PC-3 (cell line): ENCODE measurements at regions not wholly inside any gene's neighbourhood (a gene's known extent, or its start where the extent isn't known, plus 50 kb on each side); places are given as distances from the start of the nearest gene placed in this dataset.

Source experiments
- ATAC-seq: fragments of 200-7000 bp; cut with Tn5 transposase; 2 replicates; pipeline ENCODE4 v1.9.1; 2020; ENCODE audit warnings: mild to moderate bottlenecking, moderate library complexity
- BruUV-seq: library from RNA; stranded (reverse); fragments of 400-500 nt; replicated peaks from 2 replicates; lab custom pipeline; 2021; lab: Mats Ljungman, UMichigan
- CTCF ChIA-PET: fragments of 300-600 bp; sonication (Branson Sonifier 250); formaldehyde crosslinking; loops from one replicate; lab custom pipeline; 2022; ENCODE audit warnings: antibody characterized with exemption; lab: Charles Lee
- POLR2A ChIA-PET: fragments of 300-600 bp; sonication (Branson Sonifier 250); formaldehyde crosslinking; loops from one replicate; lab custom pipeline; 2022; ENCODE audit warnings: antibody characterized with exemption; ENCODE audit not compliant: unreplicated experiment; lab: Charles Lee
- DNase-seq: peaks from one replicate; pipeline ENCODE4 v3.0.0-alpha.2; 2015
- H2AFZ ChIP-seq: fragments of 300-600 bp; sonication (generic); 2 replicates; pipeline ENCODE4 v1.6.0; 2016; ENCODE audit warnings: antibody characterized with exemption, low read length
- H3F3A ChIP-seq: fragments of 300-600 bp; sonication (generic); one replicate; pipeline ENCODE4 v1.6.0; 2017; ENCODE audit warnings: antibody characterized with exemption, low read length, control low read depth, mild to moderate bottlenecking; ENCODE audit not compliant: unreplicated experiment
- H3K27ac ChIP-seq: fragments of 300-600 bp; sonication (generic); 2 replicates; pipeline ENCODE4 v1.5.1; 2016; ENCODE audit warnings: mild to moderate bottlenecking, low read length
- H3K27me3 ChIP-seq: fragments of 300-600 bp; sonication (generic); 2 replicates; pipeline ENCODE4 v1.6.1; 2016; ENCODE audit warnings: low read length, mixed read lengths
- H3K36me3 ChIP-seq: fragments of 300-600 bp; sonication (generic); 2 replicates; pipeline ENCODE4 v1.6.1; 2016; ENCODE audit warnings: low read depth, mixed run types, low read length, mixed read lengths
- H3K4me1 ChIP-seq: fragments of 300-600 bp; sonication (generic); 2 replicates; pipeline ENCODE4 v1.5.1; 2016; ENCODE audit warnings: low read length; ENCODE audit not compliant: insufficient read depth
- H3K4me2 ChIP-seq: fragments of 300-600 bp; sonication (generic); 2 replicates; pipeline ENCODE4 v1.6.0; 2016; ENCODE audit warnings: low read length
- H3K4me3 ChIP-seq: fragments of 300-600 bp; sonication (generic); 2 replicates; pipeline ENCODE4 v1.5.1; 2016; ENCODE audit warnings: mild to moderate bottlenecking, low read length, mixed read lengths
- H3K79me2 ChIP-seq: fragments of 300-600 bp; sonication (generic); 2 replicates; pipeline ENCODE4 v1.6.1; 2017; ENCODE audit warnings: low read length, mixed read lengths
- H3K9ac ChIP-seq: fragments of 300-600 bp; sonication (generic); 2 replicates; pipeline ENCODE4 v1.6.0; 2016; ENCODE audit warnings: mild to moderate bottlenecking, low read length
- H3K9me2 ChIP-seq: fragments of 300-600 bp; sonication (generic); replicated peaks from 2 replicates; pipeline ENCODE4 v1.6.1; 2016; ENCODE audit warnings: mixed run types, low read length, mixed read lengths
- H3K9me3 ChIP-seq: fragments of 300-600 bp; sonication (generic); 2 replicates; pipeline ENCODE4 v1.6.1; 2016; ENCODE audit warnings: low read length, mixed read lengths
- H4K20me1 ChIP-seq: fragments of 300-600 bp; sonication (generic); 2 replicates; pipeline ENCODE4 v1.6.1; 2016; ENCODE audit warnings: low read length, mixed read lengths
- EZH2 ChIP-seq: fragments of 300-600 bp; sonication (generic); IDR thresholded peaks from one replicate; pipeline ENCODE4 v1.6.1; 2017; ENCODE audit warnings: antibody characterized with exemption, mild to moderate bottlenecking, low read length; ENCODE audit not compliant: unreplicated experiment
- EZH2phosphoT487 ChIP-seq: fragments of 300-600 bp; sonication (generic); IDR thresholded peaks from 2 replicates; pipeline ENCODE4 v1.6.1; 2018; ENCODE audit warnings: mild to moderate bottlenecking, antibody characterized with exemption, low read length, borderline replicate concordance
- intact Hi-C: fragments of 100-400 bp; cut with micrococcal nuclease; formaldehyde crosslinking; loops from 2 replicates; pipeline ENCODE4 v1.9.0; 2023
- TF ChIP-seq, protein P1 (sequence below): fragments of 300-600 bp; sonication (generic); conservative IDR thresholded peaks from 2 replicates; pipeline ENCODE4 v1.5.1; 2017; ENCODE audit warnings: antibody characterized with exemption, low read depth, mild to moderate bottlenecking, low read length

DNA sequence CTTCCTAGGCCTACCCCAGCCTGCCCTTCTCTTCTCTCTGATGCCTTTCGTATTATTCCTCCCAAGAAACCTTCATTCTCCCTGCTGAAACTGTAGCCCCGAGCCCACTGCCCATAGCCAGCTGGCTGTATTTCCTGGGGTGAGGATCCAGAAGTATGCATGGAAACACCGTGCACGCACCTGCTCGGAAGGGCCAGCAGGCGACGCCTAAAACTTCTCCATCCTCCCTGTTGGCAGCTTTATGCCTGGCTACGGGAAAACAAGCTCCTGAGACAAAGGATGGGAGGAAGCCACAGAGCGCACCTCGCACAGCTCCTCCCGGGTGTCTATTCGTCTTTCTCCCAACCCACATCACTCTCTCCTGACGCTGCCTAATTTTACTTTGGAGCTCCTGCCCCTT, 69.0 kb upstream of the CAPRIN2 start:
- TF ChIP-seq EZH2 (no peak), EZH2phosphoT487 (no peak)
- TF ChIP-seq, protein P1, sequence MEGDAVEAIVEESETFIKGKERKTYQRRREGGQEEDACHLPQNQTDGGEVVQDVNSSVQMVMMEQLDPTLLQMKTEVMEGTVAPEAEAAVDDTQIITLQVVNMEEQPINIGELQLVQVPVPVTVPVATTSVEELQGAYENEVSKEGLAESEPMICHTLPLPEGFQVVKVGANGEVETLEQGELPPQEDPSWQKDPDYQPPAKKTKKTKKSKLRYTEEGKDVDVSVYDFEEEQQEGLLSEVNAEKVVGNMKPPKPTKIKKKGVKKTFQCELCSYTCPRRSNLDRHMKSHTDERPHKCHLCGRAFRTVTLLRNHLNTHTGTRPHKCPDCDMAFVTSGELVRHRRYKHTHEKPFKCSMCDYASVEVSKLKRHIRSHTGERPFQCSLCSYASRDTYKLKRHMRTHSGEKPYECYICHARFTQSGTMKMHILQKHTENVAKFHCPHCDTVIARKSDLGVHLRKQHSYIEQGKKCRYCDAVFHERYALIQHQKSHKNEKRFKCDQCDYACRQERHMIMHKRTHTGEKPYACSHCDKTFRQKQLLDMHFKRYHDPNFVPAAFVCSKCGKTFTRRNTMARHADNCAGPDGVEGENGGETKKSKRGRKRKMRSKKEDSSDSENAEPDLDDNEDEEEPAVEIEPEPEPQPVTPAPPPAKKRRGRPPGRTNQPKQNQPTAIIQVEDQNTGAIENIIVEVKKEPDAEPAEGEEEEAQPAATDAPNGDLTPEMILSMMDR = no peak
- intact Hi-C loops = no loop called here
- H3K27me3 ChIP-seq = no peaks in the 10 kb centered on the region
- H3K4me3 ChIP-seq = no peak overlapping the region
- no peak overlapping the region for H3K9ac ChIP-seq
- no peaks in the 10 kb centered on the region for H3K36me3 ChIP-seq
- no peak overlapping the region for H3K4me2 ChIP-seq
- H3F3A ChIP-seq = no peaks in the 10 kb centered on the region
- H3K27ac ChIP-seq = no peak overlapping the region
- no peaks in the 10 kb centered on the region for H3K4me1 ChIP-seq
- ChIA-PET CTCF (no interaction called here), POLR2A (no interaction called here)
- DNase-seq = no peak
- H3K9me2 ChIP-seq = no peaks in the 10 kb centered on the region
- H3K79me2 ChIP-seq = no peaks in the 10 kb centered on the region
- BruUV-seq = no TSS peak
- H2AFZ ChIP-seq = no peak overlapping the region
- H4K20me1 ChIP-seq = no peaks in the 10 kb centered on the region
- no peak for ATAC-seq
- H3K9me3 ChIP-seq = no peaks in the 10 kb centered on the region

DNA sequence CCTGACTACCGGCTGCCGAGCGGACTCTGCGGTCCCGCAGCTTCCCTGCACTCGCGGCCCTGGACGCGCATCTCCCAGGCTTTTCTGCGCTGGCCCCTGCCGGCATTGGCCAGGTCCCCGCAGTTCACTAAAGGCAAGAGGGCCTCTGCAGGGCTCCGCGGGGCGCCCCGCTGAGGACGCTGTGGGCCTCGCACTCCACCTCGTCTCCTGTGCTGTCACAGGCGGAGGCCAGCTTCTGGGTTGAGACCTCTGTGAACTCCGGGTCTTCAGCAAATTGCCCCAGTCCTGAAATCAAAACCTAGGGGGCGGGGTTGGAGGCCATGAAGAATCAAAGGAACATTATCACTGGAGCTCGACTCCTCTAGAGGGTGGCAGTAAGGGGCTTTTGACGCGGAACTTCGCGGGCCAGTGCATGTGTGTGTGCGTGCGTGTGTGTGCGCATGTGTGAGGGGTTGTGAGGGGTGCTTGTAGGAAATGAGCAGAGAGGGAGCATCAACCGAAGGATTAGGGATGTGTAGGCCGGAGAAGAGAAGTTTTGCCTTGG, 68.5 kb upstream of the CAPRIN2 start:
- no peaks in the 10 kb centered on the region for H3F3A ChIP-seq
- no peak overlapping the region for H3K4me2 ChIP-seq
- no peaks in the 10 kb centered on the region for H3K4me1 ChIP-seq
- no peaks in the 10 kb centered on the region for H3K27me3 ChIP-seq
- H3K4me3 ChIP-seq = no peak overlapping the region
- no peak for ATAC-seq
- ChIA-PET POLR2A (no interaction called here), CTCF (no interaction called here)
- no peak overlapping the region for H3K9ac ChIP-seq
- no peaks in the 10 kb centered on the region for H3K36me3 ChIP-seq
- no peaks in the 10 kb centered on the region for H3K79me2 ChIP-seq
- intact Hi-C loops = no loop called here
- TF ChIP-seq, protein P1 = no peak
- TF ChIP-seq EZH2 (no peak), EZH2phosphoT487 (no peak)
- no peak overlapping the region for H2AFZ ChIP-seq
- no peak overlapping the region for H3K27ac ChIP-seq
- no peaks in the 10 kb centered on the region for H4K20me1 ChIP-seq
- no peak for DNase-seq
- BruUV-seq = no TSS peak
- H3K9me2 ChIP-seq = no peaks in the 10 kb centered on the region
- no peaks in the 10 kb centered on the region for H3K9me3 ChIP-seq

DNA sequence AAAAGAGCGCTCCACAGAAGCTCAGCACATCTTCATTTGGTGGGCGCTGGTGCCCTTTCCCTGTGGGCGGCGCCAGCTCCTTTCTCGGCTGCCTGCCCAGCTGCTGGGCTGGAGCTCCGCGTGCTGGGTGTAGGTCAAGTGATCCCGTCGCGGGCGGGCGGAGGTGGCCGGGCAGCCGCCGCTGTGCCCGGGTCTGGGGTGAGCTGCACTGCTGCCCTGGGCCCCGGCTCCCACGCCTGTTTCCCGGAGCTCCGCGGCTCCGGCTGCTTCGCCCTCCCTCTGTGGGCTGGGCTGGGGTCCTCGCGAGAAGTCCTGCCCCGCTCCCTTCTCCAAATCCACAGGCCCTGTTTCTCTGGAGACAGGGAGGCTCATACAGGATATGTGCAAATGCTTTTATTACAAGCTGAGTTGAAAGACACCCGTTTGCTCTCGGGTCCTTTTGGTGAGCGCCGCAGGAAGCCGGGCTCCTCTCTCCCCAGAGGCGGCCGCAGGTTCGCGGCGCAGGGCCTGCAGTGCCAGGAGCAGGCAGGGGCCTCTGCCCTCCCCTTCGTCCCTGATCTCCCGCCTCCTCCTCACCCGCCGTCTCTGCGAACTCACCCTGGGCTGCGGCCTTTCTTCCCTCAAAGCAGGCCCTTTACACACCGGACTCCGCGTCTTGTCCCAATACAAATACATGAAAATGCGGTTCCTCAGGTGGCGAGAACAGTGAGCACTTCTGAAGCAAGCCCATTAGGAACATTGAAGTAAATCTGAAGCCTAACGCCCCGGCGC, 67.8 kb upstream of the CAPRIN2 start:
- Histone ChIP-seq H3K9me3 (no peaks in the 10 kb centered on the region), H3K4me2 (peak overlapping the region; percentile 69), H3K79me2 (no peaks in the 10 kb centered on the region), H2AFZ (peak overlapping the region; percentile 55), H3K4me3 (peak overlapping the region; percentile 52; the same call in 1 of the 2 replicates), H3K36me3 (no peaks in the 10 kb centered on the region), H3K4me1 (no peaks in the 10 kb centered on the region), H3K9ac (no peak overlapping the region), H4K20me1 (no peaks in the 10 kb centered on the region), H3K9me2 (no peaks in the 10 kb centered on the region), H3K27ac (no peak overlapping the region), H3F3A (no peaks in the 10 kb centered on the region), H3K27me3 (no peaks in the 10 kb centered on the region)
- TF ChIP-seq EZH2phosphoT487 = no peak
- TF ChIP-seq, protein P1 = no peak
- TF ChIP-seq EZH2 = no peak
- POLR2A ChIA-PET = no interaction called here
- no TSS peak for BruUV-seq
- DNase-seq (no peak), ATAC-seq (peak; percentile 56)
- intact Hi-C loops = no loop called here
- CTCF ChIA-PET = no interaction called here
